ENCODE measurements at regions not wholly inside any gene's neighbourhood (a gene's known extent, or its start where the extent isn't known, plus 50 kb on each side); places are given as distances from the start of the nearest gene placed in this dataset.

- no peak for TF ChIP-seq ATF2 (IDR thresholded peaks at IDR 0.05; ENCODE audit: low read length)
- no peak for TF ChIP-seq SAP30 (IDR thresholded peaks at IDR 0.05; ENCODE audit: insufficient read depth, insufficient replicate concordance, low read length)
- TF ChIP-seq TCF12 (IDR thresholded peaks at IDR 0.05; ENCODE audit: low read depth, low read length), result no peak
Observed at GRCh38 chr2:64352292-64352691, 101.7 kb upstream of the LGALSL start (continued).

All from H1 (cell line).